Fibroblast of lung (primary cell): ENCODE measurements at regions not wholly inside any gene's neighbourhood (a gene's known extent, or its start where the extent isn't known, plus 50 kb on each side); places are given as distances from the start of the nearest gene placed in this dataset.

Experiments used
- DNase-seq, 2 donors: peaks; one replicate each; pipeline versions ENCODE4 v3.0.0 to v3.0.0-alpha.2; 2010; ENCODE audit warnings: low read depth in 2 of 2
- H2AFZ ChIP-seq: 2 replicates; pipeline ENCODE4 v1.5.1; 2012; ENCODE audit warnings: low read length, control low read depth, inconsistent platforms
- H3K27ac ChIP-seq: 2 replicates; pipeline ENCODE4 v1.5.1; 2011; ENCODE audit warnings: low read length, control low read depth; ENCODE audit not compliant: insufficient read depth
- H3K27me3 ChIP-seq: 2 replicates; pipeline ENCODE4 v1.5.1; 2011; ENCODE audit warnings: mild to moderate bottlenecking, low read length; ENCODE audit not compliant: control insufficient read depth, insufficient read depth
- H3K36me3 ChIP-seq: 2 replicates; pipeline ENCODE4 v1.5.1; 2011; ENCODE audit warnings: low read length; ENCODE audit not compliant: control insufficient read depth, insufficient read depth
- H3K4me1 ChIP-seq: 2 replicates; pipeline ENCODE4 v1.5.1; 2011; ENCODE audit warnings: low read length; ENCODE audit not compliant: control insufficient read depth, insufficient read depth; ENCODE audit errors: extremely low read depth
- H3K4me2 ChIP-seq: 2 replicates; pipeline ENCODE4 v1.5.1; 2011; ENCODE audit warnings: low read length, control low read depth; ENCODE audit not compliant: insufficient read depth; ENCODE audit errors: extremely low read depth
- H3K4me3 ChIP-seq, 4 experiments: fragments of 200-600 bp in 1 of 4; sonication (generic) in 1 of 4; replicated peaks in 1 of 4; 2 replicates each; pipeline ENCODE4 v1.5.1; 2011 to 2016; ENCODE audit warnings: low read length in 4 of 4, low read depth in 3 of 4, mild to moderate bottlenecking in 3 of 4, control low read depth in 2 of 4, inconsistent platforms in 1 of 4, mixed read lengths in 1 of 4; ENCODE audit not compliant: insufficient read depth in 1 of 4; ENCODE audit errors: control extremely low read depth in 1 of 4
- H3K79me2 ChIP-seq: 2 replicates; pipeline ENCODE4 v1.5.1; 2012; ENCODE audit warnings: mild to moderate bottlenecking, low read length, inconsistent platforms; ENCODE audit not compliant: control insufficient read depth, insufficient read depth
- H3K9ac ChIP-seq: 2 replicates; pipeline ENCODE4 v1.5.1; 2011; ENCODE audit warnings: mild to moderate bottlenecking, low read length, control low read depth; ENCODE audit not compliant: insufficient read depth
- H3K9me3 ChIP-seq: 2 replicates; pipeline ENCODE4 v1.5.1; 2012; ENCODE audit warnings: low read depth, low read length; ENCODE audit not compliant: control insufficient read depth, insufficient read depth
- H4K20me1 ChIP-seq: 2 replicates; pipeline ENCODE4 v1.5.1; 2011; ENCODE audit warnings: low read length; ENCODE audit not compliant: control insufficient read depth, insufficient read depth; ENCODE audit errors: extremely low read depth
- CTCF ChIP-seq, 2 donors: IDR thresholded peaks in 1 of 2; conservative IDR thresholded peaks in 1 of 2; 1 replicate in 1 of 2; 2 replicates in 1 of 2; pipeline ENCODE4 v1.5.1; 2011 to 2012; ENCODE audit warnings: low read length in 2 of 2, control low read depth in 1 of 2, inconsistent platforms in 1 of 2, low read depth in 1 of 2, mild to moderate bottlenecking in 1 of 2
- EZH2 ChIP-seq: IDR thresholded peaks from 2 replicates; pipeline ENCODE4 v1.5.1; 2012; ENCODE audit warnings: low read length, control low read depth, mild to moderate bottlenecking; ENCODE audit errors: missing control alignments

GRCh38 chr3:117261983-117262421, 552.4 kb downstream of the TUSC7 start:
- Histone ChIP-seq H3K9me3 (no peaks in the 10 kb centered on the region), H3K79me2 (no peaks in the 10 kb centered on the region), H3K4me3 (no peak overlapping the region), H3K36me3 (no peaks in the 10 kb centered on the region), H3K4me1 (no peaks in the 10 kb centered on the region), H3K4me2 (no peak overlapping the region), H3K27me3 (no peaks in the 10 kb centered on the region), H3K9ac (no peak overlapping the region), H3K27ac (no peak overlapping the region), H4K20me1 (no peaks in the 10 kb centered on the region), H2AFZ (no peak overlapping the region)
- DNase-seq = no peak
- TF ChIP-seq EZH2 (no peak), CTCF (conservative IDR thresholded peaks at IDR 0.05 in 1 of 2, IDR thresholded peaks at IDR 0.05 in 1 of 2; ENCODE audit: low read depth in 1 of 2, low read length in 2 of 2) (no peak)

GRCh38 chr3:117263270-117263669, 553.7 kb downstream of the TUSC7 start:
- Histone ChIP-seq H3K36me3 (no peaks in the 10 kb centered on the region), H3K9me3 (no peaks in the 10 kb centered on the region), H3K79me2 (no peaks in the 10 kb centered on the region), H4K20me1 (no peaks in the 10 kb centered on the region), H3K4me2 (no peak overlapping the region), H3K4me3 (no peak overlapping the region), H3K27me3 (no peaks in the 10 kb centered on the region), H3K4me1 (no peaks in the 10 kb centered on the region), H3K9ac (no peak overlapping the region), H2AFZ (no peak overlapping the region), H3K27ac (no peak overlapping the region)
- TF ChIP-seq EZH2 (no peak), CTCF (conservative IDR thresholded peaks at IDR 0.05 in 1 of 2, IDR thresholded peaks at IDR 0.05 in 1 of 2; ENCODE audit: low read depth in 1 of 2, low read length in 2 of 2) (no peak)
- no peak for DNase-seq

- H3K4me3 ChIP-seq = no peak overlapping the region
- no peak overlapping the region for H3K4me2 ChIP-seq
- no peaks in the 10 kb centered on the region for H3K36me3 ChIP-seq
- H3K27me3 ChIP-seq = no peaks in the 10 kb centered on the region
- H2AFZ ChIP-seq = no peak overlapping the region
- DNase-seq = peak in 1 of 2 donors; percentile 6
- H4K20me1 ChIP-seq = no peaks in the 10 kb centered on the region
- no peaks in the 10 kb centered on the region for H3K9me3 ChIP-seq
- H3K9ac ChIP-seq = no peak overlapping the region
- no peak for TF ChIP-seq EZH2
- no peak overlapping the region for H3K27ac ChIP-seq
- no peaks in the 10 kb centered on the region for H3K79me2 ChIP-seq
- H3K4me1 ChIP-seq = no peaks in the 10 kb centered on the region
Measured at GRCh38 chr3:117263745-117264144, 554.2 kb downstream of the TUSC7 start.
